Calu3 (cell line): ENCODE measurements at regions not wholly inside any gene's neighbourhood (a gene's known extent, or its start where the extent isn't known, plus 50 kb on each side); places are given as distances from the start of the nearest gene placed in this dataset.
"Not testable (repeated sequence)": the region's sequence is repeated elsewhere in the genome, so short reads cannot be mapped to it uniquely, and the experiment has no call there.

Experiments used
- BruUV-seq: library from RNA; stranded (reverse); fragments of 400-500 nt; replicated peaks from 2 replicates; lab custom pipeline; 2021; lab: Mats Ljungman, UMichigan
- CTCF ChIA-PET: fragments of 300-600 bp; sonication (Branson Sonifier 250); formaldehyde crosslinking; loops from one replicate; lab custom pipeline; 2022; ENCODE audit warnings: antibody characterized with exemption; lab: Charles Lee
- DNase-seq: peaks from one replicate; pipeline ENCODE4 v3.0.0; 2022
- H3K27ac Mint-ChIP-seq: one replicate; pipeline ENCODE4 v1.8.0; 2022; ENCODE audit warnings: mixed read lengths; ENCODE audit not compliant: unreplicated experiment
- H3K27me3 Mint-ChIP-seq: one replicate; pipeline ENCODE4 v1.8.0; 2022; ENCODE audit warnings: mixed read lengths; ENCODE audit not compliant: unreplicated experiment
- H3K36me3 Mint-ChIP-seq: one replicate; pipeline ENCODE4 v1.8.0; 2022; ENCODE audit warnings: mild to moderate bottlenecking, moderate library complexity, mixed read lengths; ENCODE audit not compliant: insufficient read depth, unreplicated experiment
- H3K4me1 Mint-ChIP-seq: one replicate; pipeline ENCODE4 v1.8.0; 2022; ENCODE audit warnings: mild to moderate bottlenecking, low read depth, mixed read lengths; ENCODE audit not compliant: unreplicated experiment
- H3K4me3 Mint-ChIP-seq: one replicate; pipeline ENCODE4 v1.8.0; 2022; ENCODE audit warnings: mild to moderate bottlenecking, low read depth, moderate library complexity, mixed read lengths; ENCODE audit not compliant: unreplicated experiment
- H3K9me3 Mint-ChIP-seq: one replicate; pipeline ENCODE4 v1.8.0; 2022; ENCODE audit warnings: low read depth, mixed read lengths; ENCODE audit not compliant: unreplicated experiment
- CTCF ChIP-seq: fragments of 200-600 bp; IDR thresholded peaks from one replicate; pipeline ENCODE4 v1.8.0; 2022; ENCODE audit warnings: antibody characterized with exemption; ENCODE audit not compliant: unreplicated experiment
- intact Hi-C: fragments of 100-400 bp; cut with micrococcal nuclease; formaldehyde crosslinking; loops from one replicate; pipeline ENCODE4 v1.10.0; 2022; ENCODE audit not compliant: unreplicated experiment

GRCh38 chr9:11182001-11182400 lies 569.2 kb upstream of the PTPRD start:
- Mint-ChIP-seq H3K4me3 (no peak overlapping the region), H3K9me3 (peaks cover 25% of the 10 kb centered on the region)

DNA sequence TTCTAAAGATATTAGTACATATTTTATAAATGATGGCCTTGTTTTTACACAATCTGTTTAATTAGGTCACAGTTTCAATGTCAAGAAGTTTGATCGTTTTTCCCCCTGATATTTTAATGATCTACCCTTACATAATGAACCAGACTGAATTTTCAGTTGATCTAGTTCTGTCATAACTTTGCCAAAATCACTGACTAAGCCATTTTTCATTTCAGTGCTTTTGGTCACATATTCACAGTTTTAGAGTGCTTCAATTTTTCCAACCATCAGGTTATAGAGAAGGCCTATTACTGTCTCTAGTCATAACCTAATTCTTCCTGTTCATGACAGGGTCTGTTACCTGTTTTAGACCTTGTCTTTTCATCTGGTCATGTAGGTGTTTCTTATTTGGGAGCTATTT lies 577.9 kb upstream of the PTPRD start:
- Mint-ChIP-seq H3K36me3 (no peaks in the 10 kb centered on the region), H3K9me3 (peaks cover 12% of the 10 kb centered on the region), H3K27ac (no peak overlapping the region), H3K4me1 (no peaks in the 10 kb centered on the region), H3K27me3 (no peaks in the 10 kb centered on the region), H3K4me3 (no peak overlapping the region)
- no peak for TF ChIP-seq CTCF
- CTCF ChIA-PET, result no interaction called here
- intact Hi-C loops, result no loop called here
- no TSS peak for BruUV-seq
- no peak for DNase-seq

More at GRCh38 chr9:11182001-11182400, 569.2 kb upstream of the PTPRD start:
- Mint-ChIP-seq H3K36me3 (no peaks in the 10 kb centered on the region), H3K4me1 (no peaks in the 10 kb centered on the region), H3K27me3 (no peaks in the 10 kb centered on the region), H3K27ac (no peak overlapping the region)
- no TSS peak for BruUV-seq
- no peak for DNase-seq
- intact Hi-C loops, result no loop called here
- no peak for TF ChIP-seq CTCF
- CTCF ChIA-PET, result no interaction called here

- DNase-seq, result no peak
- H3K36me3 Mint-ChIP-seq, result no peaks in the 10 kb centered on the region
- peaks cover 5% of the 10 kb centered on the region for H3K9me3 Mint-ChIP-seq
- CTCF ChIA-PET, result no interaction called here
- no peak overlapping the region for H3K4me3 Mint-ChIP-seq
- no peak overlapping the region for H3K27ac Mint-ChIP-seq
- no peaks in the 10 kb centered on the region for H3K27me3 Mint-ChIP-seq
- no peaks in the 10 kb centered on the region for H3K4me1 Mint-ChIP-seq
- TF ChIP-seq CTCF, result no peak
- intact Hi-C loops, result no loop called here
- no TSS peak for BruUV-seq
These were observed 580.2 kb upstream of the PTPRD start for GRCh38 chr9:11192993-11193392.

DNA sequence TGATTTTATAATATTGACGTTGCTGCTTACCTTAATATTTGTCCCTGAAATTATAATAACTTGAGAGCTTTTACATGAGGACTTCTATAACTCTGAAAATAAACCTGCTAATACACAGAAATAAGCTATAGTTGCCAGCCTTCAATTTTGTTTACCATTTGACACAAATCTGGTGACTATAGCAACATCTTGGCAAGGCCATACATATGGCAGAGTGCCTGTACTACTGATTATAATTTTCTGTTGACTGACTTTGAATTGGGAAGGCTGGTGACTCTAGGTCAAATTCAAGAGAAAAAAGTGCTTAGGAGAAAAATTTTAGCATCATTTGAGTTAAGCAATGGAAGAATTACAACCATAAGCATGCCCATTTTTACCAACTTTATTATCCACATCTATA lies 581.4 kb upstream of the PTPRD start:
- DNase-seq, result no peak
- CTCF ChIA-PET, result no interaction called here
- no peaks in the 10 kb centered on the region for H3K27me3 Mint-ChIP-seq
- no peaks in the 10 kb centered on the region for H3K4me1 Mint-ChIP-seq
- no peak overlapping the region for H3K27ac Mint-ChIP-seq
- H3K36me3 Mint-ChIP-seq, result no peaks in the 10 kb centered on the region
- intact Hi-C loops, result no loop called here
- peaks cover 2% of the 10 kb centered on the region for H3K9me3 Mint-ChIP-seq
- BruUV-seq, result no TSS peak
- H3K4me3 Mint-ChIP-seq, result no peak overlapping the region
- TF ChIP-seq CTCF, result no peak

GRCh38 chr9:11196840-11197365 lies 584.1 kb upstream of the PTPRD start:
- CTCF ChIA-PET, H3K9me3 Mint-ChIP-seq, BruUV-seq: not testable (repeated sequence)

More at GRCh38 chr9:11196840-11197365, 584.1 kb upstream of the PTPRD start:
- intact Hi-C loops, H3K27me3 Mint-ChIP-seq, DNase-seq, H3K4me3 Mint-ChIP-seq, H3K36me3 Mint-ChIP-seq, H3K4me1 Mint-ChIP-seq, H3K27ac Mint-ChIP-seq: not testable (repeated sequence)
